H54 (cell line): ENCODE measurements at regions not wholly inside any gene's neighbourhood (a gene's known extent, or its start where the extent isn't known, plus 50 kb on each side); places are given as distances from the start of the nearest gene placed in this dataset.
A peak's percentile ranks its signal among the peaks of the same experiment; 100 is the strongest.

Experiments used
- DNase-seq: peaks from one replicate; pipeline ENCODE4 v3.0.0; 2011; ENCODE audit warnings: low spot score, mixed read lengths; ENCODE audit not compliant: insufficient read length
- FAIRE-seq: peaks from 3 replicates; lab custom pipeline; 2011; peaks lifted over from hg19 to GRCh38; lab: Jason Lieb, UNC
- POLR2A ChIP-seq: IDR thresholded peaks from 2 replicates; pipeline ENCODE4 v1.6.1; 2011; ENCODE audit warnings: low read depth, mild to moderate bottlenecking, low read length

DNA sequence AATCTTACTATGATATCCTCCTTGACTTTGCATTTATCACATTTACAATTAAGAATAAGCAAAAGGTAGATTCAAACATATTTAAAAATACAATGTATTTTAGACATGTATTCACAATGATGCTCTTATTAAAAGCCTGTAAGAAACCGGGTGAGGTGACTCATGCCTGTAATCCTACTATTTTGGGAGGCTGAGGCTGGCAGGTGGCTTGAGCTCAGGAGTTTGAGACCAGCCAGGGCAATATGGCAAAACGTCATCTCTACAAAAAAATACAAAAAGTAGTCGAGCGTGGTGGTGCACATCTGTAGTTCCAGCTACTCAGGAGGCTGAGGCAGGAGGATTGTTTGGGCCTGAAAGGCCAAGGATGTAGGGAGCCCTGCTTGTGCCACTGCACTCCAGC, 618.4 kb downstream of the CDH18 start:
- FAIRE-seq (no peak), DNase-seq (no peak)
- TF ChIP-seq POLR2A, result no peak

DNA sequence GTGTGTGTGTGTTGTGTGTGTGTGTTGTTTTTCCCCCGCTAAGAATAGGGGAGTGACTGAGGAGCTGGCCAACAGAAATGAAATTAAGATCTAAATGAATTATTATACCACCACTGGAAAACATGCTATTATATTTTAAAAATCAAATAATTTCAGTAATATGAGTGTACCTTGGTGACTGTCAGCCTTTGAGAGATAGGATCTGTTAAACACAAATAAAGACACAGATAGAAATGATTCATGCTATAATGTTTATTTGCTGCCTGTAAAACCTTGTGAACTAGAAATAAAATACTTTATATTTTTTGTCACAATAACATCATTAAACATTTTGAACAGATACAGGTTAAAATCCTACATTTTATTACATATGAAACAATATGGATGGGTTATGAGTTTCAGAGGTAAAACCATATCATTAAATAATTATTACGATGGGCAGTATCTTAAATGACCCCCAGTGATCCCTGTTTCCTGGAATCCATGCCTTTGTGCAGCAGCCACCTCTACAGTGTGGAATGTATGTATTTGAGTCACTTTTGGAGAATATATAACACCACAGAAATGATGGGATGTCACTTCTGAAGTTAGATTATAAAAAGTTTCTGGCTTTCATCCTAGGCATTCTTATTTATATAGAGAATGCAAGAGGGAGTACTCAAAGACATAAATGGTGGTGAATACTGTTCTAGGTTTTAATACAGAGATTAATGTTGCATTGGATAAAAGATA, 617.2 kb downstream of the CDH18 start:
- no peak for TF ChIP-seq POLR2A
- FAIRE-seq (no peak), DNase-seq (no peak)

DNA sequence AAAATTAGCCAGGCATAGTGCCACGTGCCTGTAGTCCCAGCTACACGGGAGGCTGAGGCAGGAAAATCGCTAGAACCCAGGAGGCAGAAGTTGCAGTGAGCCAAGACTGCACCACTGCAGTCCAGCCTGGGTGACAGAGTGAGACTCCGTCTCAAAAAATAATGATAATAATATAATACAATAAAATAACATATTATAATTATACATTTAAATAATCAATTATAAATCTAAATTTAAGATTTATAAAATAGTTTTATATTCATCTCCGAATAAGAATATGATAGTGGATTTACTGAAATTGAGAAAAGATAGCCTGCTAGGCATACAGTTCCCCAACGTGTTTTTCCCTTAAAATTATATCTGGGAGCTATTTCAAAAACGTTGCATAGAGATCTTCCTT, 599.6 kb downstream of the CDH18 start:
- DNase-seq (no peak), FAIRE-seq (no peak)
- no peak for TF ChIP-seq POLR2A

DNA sequence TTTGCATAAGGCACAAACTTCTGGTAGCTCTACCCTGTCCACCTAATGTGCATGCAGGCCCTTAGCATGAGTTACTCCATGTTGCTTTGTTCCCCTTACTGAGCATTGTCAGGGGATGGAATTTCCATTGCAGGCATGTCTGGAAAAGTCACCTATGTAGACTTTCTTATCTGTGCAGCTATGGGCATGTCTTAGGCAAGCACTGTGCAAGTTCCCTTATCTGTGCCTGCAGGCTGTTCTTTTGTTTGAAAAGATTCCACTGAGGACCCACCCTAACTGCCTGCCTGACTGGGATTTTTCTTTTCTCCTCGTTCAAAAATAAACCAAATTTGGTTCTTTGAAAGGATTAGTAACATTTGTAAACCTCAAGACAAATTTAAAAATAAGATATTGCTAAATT, 587.0 kb downstream of the CDH18 start:
- FAIRE-seq (no peak), DNase-seq (no peak)
- TF ChIP-seq POLR2A, result no peak

DNA sequence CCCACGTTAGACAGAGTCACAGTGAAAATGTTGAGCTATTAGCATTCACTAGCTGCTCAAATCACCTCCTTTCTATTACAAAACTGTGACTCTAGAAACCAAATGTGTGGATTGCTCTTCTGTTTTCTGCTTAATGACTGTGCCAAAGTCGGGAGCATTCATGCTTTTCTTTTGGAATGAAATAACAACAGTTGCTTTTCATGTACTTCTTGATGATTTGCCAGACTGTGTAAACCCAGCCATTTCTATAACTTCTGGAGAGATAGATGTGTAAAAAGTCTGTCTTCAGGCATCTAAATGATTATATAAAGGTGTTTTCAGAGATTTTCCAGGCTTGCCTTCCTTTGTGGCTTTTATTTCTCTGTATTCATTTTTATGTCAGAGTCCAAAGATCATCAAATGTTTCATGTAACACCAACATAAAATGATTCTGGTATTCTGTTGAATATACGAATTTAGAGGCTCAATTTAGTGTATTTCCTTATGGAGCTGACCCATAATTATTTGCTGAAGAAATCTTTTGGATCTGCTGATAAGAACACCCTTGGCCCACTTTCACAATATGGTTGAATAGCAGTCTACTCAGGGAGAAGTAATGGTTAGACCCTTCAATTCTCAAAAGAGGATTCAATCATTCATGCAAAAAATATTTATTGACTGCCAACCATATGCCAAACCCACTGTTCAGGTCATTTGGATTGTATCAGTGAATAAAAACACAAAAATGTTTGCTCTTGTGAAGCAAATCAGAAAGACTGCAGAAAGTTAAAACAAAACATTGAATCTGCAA, 581.2 kb downstream of the CDH18 start:
- FAIRE-seq (peak; percentile 75), DNase-seq (no peak)
- no peak for TF ChIP-seq POLR2A

DNA sequence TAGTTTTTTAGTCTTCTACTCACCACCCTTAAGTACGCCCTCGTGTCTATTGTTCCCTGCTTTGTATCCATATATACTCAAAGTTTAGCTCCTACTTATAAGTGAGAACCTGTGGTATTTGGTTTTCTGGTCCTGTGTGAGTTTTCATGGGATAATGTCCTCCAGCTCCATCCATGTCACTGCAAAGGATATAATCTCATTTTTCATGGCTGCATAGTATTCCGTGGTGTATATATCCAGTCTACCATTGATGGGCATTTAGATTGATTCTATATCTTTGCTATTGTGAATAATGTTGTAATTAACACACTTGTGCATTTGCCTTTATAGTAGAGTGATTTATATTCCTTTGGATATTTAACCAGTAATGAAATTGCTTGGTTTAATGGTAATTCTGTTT, 579.9 kb downstream of the CDH18 start:
- DNase-seq (no peak), FAIRE-seq (no peak)
- no peak for TF ChIP-seq POLR2A

DNA sequence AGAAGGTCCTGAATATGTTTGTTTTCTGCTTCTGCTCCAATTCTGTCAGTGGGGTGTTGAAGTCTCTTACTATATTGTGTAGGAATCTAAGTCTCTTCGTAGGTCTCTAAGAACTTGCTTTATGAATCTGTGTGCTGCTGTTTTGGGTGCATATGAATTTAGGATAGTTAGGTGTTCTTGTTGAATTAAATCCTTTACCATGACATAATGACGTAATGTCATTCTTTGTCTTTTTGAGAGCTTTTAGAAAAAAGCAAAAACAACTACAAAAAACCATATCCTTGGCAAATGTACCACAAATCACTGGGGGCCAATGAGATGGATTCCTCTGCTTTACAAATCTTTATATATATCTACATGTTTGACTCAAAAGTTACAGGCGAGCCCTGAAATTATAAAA, 576.1 kb downstream of the CDH18 start:
- FAIRE-seq, result peak; percentile 23
- no peak for TF ChIP-seq POLR2A
- no peak for DNase-seq
